Inflammatory macrophage (primary cell): ENCODE measurements at regions not wholly inside any gene's neighbourhood (a gene's known extent, or its start where the extent isn't known, plus 50 kb on each side); places are given as distances from the start of the nearest gene placed in this dataset.

ENCODE experiments used
- DNase-seq, 2 donors: peaks; one replicate each; pipeline ENCODE4 v3.0.0-alpha.2; 2020 to 2022

DNA sequence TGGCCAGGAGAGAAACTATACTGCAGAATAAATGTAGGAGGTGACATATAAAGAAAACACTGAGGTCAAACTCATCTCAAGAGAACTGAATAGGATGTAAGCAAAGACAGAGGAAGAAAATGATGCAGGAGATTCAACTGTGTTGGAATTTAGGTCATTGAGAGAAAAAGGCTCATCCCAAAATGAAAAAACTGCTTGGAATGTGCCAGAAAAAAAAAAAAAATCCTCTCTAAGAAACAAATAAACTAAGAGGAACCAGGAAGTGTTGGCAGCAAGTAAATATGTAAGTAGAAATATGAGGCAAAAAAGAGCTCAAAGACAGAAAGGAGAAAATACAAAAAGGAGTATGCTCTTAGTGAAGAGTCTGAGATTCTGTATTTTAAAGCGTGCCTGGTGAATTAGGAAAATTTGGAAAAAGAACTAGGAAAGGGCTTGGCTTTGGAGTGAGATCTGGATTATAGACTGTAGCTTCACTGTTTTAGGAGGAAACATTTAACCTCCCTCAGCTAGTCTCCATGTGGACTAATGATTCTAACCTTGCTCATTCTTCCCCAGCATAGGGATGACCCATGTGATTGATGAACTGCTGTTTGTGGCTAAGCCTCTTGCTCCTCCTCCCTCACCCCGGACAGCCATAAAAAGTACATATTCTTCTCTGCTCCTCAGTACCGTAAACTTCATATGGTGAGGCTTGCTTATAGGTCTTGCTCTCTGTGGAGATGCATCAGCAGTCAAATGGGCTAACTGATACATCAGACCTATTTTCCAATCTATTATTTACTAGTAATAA lies 185.6 kb upstream of the POU5F2 start:
- DNase-seq, result no peak

DNA sequence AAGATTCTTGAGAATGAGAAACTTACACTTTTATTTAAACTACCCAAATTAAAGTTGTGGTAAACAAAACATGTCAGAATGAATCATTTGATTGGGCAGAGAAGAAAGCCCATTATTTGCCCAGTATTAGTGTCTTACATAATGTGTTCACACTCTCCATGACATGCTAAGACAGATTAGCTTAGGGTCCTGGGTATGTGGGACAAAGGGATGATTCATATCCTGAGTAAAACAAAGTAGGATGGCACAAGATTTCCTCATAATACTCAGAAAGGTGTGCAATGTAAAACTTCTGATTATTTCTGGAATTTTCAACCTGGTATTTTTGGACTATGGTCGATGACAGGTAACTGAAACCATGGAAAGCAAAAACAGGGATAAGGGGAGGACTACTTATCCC lies 183.9 kb upstream of the POU5F2 start:
- no peak for DNase-seq

DNA sequence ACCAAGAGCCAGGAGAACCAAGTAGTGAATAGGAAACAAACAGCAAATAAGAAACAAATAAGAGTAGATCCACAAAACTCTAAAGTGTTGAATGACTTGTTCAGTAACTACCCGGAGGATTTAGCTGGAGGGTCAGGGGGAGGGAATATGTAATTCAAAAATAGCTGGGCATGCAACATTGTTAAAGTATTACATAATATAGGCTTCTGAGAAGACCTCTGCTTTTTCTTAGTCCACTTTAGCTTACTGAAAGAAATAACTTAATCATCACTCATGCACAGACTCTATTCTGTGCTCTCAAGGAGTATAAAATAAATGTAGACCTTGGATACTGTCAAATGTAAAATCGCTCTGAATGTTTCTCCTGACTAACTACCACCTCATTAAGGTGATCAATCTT lies 183.2 kb upstream of the POU5F2 start:
- no peak for DNase-seq

DNA sequence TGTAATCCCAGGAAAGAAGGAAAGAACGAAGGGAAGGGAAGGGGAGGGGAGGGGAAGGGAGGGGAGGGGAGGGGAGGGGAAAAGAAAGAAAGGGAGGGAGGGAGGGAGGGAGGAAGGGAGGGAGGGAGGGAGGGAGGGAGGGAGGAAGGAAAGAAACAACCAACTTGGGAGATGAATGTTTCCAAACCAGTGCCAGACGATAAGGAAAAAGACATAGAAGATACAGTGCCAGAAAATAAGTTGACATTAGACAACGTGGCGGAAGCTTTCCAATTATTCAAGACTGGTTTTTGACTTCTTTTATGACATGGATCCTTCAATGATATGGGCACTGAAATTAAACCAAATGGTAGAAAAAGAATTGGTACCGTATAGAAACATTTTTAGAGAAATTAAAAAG lies 181.2 kb upstream of the POU5F2 start:
- DNase-seq, result no peak

DNA sequence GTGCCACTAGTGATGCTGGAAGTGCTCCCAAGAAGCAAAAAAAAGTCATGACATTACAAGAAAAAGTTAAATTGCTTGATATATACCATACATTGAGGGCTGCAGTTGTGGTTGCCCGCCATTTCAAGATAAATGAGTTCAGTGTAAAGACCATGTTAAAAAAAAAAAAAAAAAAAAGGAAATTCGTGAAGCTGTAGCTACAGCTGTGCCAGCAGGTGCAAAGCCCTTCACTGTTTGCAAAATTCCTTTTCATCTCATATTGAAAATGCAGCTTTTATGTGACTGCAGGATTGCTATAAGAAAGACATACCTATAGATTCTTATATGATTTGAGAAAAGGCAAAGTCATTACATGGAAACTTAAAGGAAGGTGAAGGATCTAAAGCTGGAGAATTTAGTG lies 179.6 kb upstream of the POU5F2 start:
- no peak for DNase-seq

DNA sequence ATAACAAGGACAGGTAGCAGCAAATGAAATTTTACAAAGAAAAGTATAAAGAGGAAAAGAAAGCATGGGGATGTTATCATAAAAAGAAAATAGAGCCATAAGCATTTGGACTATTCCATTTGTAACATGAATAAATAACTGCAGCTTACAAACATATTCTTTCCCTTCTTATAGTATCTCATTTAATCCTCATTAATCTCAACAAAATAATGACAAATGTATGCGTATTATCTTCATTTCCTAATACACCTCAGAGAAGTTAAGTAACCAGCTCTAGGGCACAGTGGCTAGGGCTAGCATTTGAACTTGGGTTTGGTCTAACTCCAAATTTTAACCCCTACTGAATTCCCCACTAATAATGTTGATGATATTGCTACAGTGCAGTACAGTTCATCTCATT lies 175.5 kb upstream of the POU5F2 start:
- DNase-seq, result no peak

DNA sequence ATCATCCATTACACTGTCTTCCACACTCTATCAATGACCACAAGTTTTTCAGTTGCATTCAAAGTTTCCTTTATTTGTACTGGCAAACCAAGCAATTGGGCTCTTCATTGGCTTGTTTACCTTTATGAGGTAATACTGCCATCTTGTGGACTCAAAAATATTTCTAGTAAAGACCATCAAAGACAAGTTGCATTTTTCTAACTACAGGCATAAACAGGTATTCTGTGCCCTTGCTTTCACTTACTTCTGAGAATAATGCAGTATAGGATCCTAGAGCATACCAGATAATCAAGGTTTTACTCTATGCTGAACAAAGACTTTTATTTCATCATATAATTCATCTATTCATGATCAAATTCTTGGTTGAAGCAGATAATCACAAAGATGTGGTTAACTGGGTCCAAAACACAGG lies 173.7 kb upstream of the POU5F2 start:
- DNase-seq, result peak; percentile 24 to 55

DNA sequence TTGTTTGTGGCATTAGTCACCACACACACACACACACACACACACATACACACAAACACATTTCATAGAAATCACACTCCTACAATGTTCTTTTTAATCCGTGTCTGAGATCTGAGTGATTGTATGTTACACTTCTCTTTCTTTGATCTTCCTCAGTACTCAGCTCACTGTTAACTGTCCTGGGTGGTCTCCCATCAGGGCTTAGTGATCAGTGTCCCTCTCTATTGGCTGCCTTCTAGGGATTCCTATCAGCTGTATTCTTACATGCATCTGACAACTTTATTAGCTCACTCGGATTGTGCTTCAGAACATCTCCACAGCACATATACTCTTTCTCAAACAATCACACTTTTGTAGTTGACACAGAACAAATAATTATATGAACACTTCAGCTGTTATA lies 170.2 kb upstream of the POU5F2 start:
- DNase-seq, result no peak

DNA sequence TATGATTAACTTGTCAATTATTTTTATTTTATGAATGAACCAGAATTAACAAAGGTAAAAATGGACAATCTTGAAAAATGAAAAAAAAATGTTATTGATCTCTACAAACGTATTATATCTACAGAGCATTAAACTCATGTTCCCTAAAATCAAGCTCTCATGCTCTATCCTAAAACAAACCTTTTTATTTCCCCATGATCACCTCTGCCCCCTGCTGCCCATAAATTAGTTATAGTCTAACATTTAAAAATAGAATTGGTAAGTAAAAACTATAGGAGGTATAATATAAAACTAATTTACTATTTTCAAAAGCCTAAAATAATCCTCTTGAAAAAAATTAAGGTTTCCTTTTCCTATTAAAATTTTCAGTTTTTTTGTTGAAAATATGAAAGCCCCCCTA lies 168.0 kb upstream of the POU5F2 start:
- DNase-seq, result no peak

DNA sequence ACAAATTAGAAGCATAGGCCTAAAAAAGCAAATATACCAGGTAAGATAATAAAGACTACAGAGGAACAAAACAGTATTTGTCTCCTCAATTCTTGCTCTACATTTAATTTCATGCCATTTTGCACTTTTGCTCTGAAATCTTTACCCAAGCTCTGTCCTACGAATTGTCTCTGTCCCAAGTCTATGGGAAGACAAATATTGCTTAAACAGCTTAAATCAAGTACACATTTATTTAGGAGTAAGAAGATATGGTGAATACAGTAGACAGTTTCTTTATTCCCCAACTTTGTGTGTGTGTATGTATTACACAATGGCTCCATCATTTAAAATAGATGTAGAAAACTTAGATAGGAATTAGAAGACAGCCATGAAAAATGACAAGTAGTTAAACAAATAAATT lies 163.5 kb upstream of the POU5F2 start:
- no peak for DNase-seq

DNA sequence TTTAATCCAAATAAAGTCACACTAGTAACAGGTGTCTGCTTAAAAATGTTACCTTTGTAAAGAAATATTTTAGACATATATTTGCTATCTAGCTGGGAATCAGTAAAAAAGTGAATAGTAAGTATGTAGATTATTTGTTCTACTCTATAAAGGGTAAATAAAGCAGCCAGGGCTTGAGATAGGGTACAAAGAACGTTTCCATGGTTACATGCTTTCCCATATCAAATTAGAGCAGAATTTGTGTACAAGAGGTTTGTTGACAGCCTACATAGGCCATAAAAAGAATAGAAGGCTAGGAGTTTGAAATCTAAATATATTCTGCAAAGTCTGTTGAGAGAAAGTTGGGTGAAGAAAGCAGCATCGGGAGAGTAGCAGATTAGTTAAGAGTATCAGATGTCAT lies 160.9 kb upstream of the POU5F2 start:
- no peak for DNase-seq

DNA sequence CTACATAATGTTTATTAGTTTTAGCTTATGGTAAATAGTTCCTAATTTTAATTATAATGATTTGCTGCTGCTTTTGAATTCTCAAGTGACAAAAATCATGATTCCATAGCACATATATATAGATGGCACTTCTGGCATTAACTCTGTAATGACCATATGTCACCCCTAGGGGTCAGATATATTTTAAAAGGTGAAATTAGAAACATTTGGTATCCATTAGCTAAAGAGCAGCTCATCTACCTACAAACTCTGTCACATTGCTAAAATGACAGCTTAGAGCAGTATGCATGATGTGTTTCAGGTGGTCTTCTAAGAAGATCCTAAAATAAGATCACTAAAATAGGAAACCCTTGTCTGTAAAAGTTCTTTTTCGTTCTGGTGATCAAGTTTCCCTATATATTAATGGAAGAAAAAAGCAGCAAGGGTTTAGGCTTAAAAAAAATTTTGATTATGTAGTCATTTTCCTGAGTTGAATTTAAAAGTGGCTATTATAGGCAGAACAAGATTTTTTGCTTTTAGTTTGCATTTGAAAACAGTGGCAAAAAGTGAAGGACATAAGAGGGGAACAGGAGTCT lies 157.7 kb upstream of the POU5F2 start:
- DNase-seq, result no peak

DNA sequence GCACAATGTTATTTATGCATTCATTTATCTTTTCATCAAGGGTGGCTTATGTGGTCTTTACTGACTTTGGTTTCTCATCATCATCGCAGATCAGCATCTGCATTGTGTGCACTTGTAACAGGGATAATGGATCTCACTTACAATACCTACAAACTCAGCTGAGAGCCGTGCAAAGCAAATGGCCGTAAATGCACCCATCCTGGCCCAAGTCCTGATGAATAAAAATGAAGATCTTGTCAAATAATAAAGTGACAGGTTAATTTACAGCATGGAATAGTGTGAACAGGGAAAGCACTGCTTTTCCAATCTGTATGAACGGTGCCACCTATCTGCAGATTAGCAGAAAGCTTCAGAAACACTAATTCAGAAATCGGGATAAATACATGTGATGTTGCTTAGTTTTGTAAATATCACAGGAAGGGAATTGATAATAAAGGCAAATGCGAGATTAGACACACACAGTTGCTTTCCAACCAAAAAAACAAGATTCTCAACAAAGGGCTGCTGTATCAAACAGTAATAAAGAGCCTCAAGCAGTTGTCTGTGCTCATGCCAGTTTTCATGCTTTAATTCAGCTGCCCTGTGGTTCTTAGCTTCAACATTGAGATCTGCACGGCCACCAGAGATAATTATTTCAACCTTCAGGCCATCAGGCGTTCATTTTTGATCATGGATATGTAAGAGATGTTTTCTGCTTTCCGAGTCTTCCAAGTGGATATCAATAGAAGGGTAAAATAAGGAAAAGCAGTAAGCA lies 153.4 kb upstream of the POU5F2 start:
- DNase-seq, result no peak

DNA sequence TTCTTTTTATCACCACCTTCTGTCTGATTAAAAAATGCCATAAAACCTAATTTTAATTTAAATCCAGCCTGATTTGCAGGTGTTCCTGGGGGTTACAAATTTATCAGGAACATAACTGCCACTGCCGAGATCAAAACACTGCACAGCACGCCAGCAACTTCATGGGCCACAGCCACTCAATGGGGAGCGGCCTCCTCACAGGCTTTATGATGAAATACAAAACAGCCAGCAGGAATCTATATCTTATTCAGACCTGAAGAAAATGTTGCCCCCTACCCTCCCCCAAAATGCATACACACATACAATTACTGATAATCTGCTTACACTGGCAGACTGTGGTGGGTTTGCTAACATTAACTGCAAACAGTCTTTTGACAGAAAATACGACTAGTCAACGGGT lies 151.7 kb upstream of the POU5F2 start:
- DNase-seq, result no peak

DNA sequence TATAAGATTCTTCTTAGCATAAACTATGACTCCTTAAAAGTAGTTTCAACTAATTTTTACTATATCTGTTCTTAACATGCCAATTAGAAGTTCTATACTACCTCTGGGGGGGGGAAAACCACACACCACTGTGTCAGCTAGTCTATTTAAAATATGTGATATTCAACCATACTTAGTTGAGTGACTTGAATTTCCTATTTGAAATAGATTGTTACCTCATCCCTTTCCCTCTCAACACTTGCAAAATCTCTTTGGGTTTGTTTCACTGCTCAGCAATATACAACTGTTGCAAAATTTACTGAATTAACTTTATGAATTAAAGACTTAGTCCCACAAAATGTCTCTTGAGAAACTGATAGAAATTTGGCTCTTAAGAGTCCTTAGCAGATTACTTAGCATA lies 151.1 kb upstream of the POU5F2 start:
- peak in 1 of 2 donors; percentile 12 for DNase-seq

DNA sequence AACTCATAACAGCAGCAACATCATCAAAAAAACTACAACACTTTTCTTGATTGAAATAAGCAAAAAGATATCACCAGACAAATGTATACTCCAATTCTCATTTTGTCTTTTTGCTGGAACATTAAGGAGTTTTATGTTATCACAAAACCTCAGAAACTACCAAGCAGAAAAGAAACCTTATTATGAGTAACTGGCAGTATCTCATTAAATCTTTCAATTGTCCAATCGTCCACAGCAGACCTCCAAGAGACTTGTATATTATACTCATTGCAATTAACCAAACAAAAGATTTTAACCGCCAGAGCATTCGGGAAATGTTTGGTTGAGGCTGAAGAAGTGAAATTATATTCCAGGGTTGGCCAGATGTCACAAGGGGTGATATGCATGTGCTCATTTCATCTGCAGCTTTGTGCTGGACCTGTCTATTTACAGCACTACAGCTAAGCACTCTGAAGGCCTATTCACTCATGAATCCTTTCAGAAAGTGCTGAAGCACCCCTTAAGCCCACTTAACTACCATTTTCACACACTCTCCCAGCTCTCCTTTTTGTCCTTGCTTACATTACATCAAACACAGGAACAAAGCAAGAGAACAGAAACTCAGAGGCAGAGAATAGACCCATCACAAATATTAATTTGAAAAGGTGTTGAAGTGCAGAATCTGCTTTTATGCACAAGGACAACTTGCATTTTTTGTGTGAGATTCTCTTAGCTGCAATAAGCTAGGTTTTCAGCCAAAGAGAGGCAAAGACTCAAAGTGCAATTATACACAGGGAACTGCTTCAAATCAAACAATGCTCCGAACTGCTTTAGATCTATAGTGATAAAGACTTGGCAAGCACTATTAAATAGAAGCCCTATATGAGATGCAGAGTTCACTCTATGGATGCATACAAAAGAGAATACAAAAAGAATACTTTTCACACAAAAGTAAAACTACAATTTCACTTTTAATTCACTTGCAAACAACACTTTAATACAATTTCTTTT lies 150.4 kb upstream of the POU5F2 start:
- DNase-seq, result no peak

DNA sequence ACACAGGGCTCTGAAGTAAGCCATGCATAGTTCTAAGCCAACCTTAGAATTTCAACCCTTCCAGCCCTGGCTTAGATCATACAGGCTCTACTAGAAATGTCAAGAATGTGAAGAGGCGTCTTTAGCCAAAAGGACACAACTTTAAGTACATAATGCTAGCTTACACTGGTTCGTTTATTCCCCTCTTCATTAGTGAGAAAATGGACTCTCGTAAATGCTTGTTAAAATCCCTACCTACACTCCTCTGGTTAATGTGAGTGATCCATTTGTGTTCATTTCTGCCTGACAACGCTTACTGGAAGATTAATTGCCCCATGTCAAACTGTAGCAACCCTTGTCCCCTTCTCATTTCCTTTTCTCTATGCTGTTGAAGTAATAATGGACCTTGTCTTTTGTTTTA lies 149.3 kb upstream of the POU5F2 start:
- DNase-seq, result no peak

DNA sequence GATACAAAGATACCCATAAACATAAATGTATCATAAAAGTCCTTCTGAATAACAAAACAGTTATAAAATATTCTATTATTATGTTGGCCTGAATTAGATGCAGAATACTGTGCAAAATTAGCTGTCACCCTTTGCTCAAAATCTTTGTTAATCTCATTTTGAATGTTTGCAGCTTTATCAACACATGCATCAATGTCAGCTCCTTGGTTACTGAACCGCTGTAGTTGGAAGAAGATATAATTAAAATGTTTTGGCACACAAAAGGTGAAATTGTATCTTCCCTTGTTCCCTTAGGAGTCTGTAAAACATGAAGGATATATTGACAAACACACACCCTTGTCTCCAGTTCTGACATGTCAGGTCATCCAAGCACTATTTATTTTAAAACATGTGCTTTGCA lies 146.3 kb upstream of the POU5F2 start:
- DNase-seq, result no peak

DNA sequence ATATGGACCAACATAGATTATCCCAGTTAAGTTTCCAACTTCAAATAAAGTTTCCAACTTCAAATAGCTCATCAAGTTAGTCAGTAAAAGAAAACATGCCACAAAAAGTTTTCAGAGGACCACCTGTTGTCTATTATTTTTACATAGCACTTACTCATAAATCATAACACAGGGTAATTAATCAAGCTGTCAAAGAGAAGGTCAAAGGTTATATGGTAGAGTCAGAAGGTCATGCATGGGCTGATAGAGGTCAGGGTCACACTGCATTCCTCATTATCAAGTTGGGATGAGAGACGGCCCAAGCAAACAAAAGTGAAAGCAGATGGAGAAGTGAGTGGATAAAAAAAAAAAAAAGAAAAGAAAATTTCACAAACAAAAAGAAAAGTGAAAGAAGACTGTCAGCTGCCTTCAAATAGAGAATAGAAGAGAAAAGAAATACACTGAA lies 145.5 kb upstream of the POU5F2 start:
- no peak for DNase-seq

DNA sequence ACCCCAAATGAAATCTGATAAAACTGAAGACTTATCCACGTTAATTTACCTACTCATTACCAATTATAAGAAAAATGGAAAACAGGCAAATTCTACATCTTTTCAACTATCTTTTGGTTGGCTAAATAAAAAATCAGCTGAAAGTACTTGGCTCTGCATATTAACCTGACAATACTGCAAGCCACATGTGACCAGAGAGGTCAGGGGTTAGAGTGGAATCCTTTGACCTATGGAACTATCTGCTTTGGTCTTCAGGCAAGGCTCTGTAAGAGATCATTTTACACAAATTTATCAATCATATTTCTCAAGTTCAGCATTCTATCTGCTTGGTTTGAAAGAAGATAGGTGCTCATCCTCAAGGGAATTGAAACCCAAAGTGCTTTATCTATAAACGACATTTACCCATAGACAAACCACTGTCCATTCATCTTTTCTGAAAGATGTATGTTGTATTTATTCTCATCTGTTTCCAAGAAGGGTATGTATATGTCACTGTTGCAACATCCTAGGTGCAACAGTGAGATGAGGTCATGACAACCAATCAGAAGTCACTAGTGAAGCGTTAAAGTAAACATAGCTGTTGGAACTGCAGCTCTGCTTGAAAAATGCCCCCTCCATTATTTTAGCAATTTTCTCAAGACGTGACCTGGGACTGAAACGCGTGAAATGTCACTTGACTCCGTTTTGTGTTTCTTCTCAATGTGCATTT lies 144.9 kb upstream of the POU5F2 start:
- DNase-seq, result no peak

DNA sequence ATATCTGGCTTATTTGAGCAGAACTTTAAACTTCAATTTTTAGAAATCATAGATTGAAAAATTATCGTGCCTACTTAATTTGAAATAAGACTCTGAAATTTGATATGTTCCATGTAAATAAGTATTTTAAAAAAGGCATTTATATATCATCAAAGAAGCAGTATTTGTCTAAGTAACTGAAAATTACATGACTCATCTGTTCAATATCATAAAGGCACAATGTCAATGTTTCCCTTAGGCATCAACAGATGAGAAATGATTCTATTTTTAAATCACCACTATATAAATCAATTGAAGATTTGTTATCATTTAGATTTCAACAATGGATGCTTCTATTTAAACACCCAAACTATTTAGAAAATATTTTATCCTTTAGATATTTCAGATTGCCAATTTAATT lies 142.9 kb upstream of the POU5F2 start:
- no peak for DNase-seq

DNA sequence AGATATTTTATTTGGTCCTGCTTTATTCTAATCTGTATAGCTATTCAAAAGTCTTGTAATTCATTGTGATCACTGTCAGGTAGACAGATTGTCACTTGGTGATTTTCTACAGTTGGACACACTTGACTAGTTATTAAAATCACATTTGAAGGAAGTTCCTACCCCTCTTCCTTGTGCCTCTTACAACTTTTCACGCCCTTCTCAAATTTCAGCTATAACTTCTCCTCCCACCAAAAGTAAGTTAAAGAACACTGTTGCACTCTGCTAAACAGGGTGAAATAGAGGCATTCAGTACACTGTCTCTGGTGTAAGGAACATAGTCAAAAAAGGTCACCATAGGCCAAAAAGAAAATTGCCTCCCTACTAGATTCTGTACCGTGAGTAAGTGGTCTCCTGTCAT lies 142.1 kb upstream of the POU5F2 start:
- no peak for DNase-seq
